Stimulated activated CD8-positive, alpha-beta memory T cell treated with anti-CD3 and anti-CD28 coated beads, Interleukin-4, amount 100 ng/mL, for 24 hours (primary cell): ENCODE measurements at regions not wholly inside any gene's neighbourhood (a gene's known extent, or its start where the extent isn't known, plus 50 kb on each side); places are given as distances from the start of the nearest gene placed in this dataset.

Experiments used
- DNase-seq: peaks from one replicate; pipeline ENCODE4 v3.0.0-alpha.2; 2020; ENCODE audit warnings: low read depth

DNA sequence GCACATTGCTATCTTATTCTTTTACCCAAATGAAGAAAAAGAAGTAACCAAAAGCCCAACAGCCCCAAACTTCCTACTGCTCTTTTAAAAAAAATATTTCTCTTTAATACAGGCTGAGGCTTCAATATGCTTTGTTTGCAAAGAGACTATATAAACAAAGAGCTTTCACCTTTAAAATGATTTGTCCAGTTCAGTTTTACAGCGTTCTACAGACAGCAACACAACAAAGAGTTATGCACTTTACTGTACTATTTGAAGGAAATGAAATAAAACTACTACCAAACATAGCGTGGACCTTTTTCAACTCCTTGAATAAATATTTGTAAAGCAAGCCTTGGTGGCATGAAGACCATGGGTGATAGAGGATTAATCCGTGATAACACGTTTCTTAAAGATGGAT is 151.2 kb downstream of the FGF9 start:
- no peak for DNase-seq

DNA sequence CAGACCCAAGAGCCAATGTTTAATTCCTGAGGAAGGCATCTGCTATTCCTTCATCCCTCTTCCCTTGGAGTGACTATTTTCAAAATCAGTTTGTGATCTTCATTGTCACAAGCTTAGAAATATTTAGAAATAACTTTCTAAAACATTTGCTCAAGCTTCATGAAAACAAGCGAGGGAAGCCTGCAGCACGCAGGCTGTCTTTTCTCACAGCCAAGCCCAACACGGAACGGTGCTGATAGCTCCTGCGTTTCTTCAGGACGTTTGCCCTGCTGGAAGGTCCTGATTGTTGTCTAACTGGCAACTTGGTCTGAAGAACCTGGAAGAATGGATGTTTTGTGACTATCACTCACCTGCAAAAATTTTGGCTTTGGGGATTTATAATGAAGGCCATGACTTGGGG is 152.5 kb downstream of the FGF9 start:
- DNase-seq: no peak

DNA sequence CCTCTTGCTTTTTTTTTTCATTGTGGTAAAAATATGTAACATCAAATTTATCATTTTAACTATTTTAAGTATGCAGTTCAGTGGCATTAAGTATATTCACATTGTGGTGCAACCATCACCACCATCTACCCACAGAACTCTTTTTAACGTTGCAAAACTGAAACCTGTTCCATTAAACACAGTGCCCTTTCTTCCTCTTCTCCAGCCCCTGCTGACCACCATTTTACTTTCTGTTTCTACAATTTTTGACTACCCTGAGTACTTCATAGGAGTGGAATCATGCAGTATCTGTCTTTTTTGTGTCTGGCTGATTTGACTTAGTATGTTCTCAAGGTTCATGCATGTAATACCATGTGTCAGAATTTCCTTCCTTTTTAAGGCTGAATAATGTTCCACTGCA is 153.1 kb downstream of the FGF9 start:
- no peak for DNase-seq

DNA sequence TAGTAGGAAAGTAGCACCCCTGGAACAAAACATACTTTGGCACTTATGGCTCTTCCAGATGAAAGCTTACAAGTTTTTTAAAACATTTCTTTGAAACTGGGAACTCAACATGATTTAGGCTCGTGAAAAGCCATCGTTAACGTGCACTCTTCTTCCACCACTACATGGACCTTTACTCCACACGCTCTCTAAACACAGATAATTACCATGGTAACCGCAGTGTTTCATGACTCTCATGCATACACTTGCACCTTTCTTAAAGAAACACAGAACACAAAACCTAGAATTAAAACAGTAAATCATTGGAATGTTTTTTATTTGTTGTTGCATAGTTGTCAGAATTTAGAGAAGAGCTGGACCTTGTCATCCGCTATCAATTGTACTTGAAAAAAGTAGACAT is 154.3 kb downstream of the FGF9 start:
- no peak for DNase-seq

DNA sequence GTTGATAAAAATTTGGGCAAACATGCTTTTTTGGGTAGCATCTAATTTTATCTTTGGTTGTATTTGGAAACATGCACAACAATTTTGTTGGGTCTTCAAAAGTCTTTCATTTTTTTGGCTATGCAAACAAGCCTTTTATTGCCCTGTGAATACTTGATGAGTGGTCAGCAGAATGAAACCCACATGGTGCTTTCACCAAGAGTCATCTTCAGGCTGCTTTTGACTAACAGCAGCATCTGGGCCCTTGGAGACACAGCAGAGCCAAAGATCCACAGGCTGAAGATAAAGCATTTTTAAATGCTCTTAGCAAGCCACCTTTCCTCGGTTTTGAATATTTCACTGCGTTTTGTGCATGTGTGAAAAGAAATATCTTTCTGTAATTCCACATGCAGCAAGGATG is 154.9 kb downstream of the FGF9 start:
- no peak for DNase-seq

DNA sequence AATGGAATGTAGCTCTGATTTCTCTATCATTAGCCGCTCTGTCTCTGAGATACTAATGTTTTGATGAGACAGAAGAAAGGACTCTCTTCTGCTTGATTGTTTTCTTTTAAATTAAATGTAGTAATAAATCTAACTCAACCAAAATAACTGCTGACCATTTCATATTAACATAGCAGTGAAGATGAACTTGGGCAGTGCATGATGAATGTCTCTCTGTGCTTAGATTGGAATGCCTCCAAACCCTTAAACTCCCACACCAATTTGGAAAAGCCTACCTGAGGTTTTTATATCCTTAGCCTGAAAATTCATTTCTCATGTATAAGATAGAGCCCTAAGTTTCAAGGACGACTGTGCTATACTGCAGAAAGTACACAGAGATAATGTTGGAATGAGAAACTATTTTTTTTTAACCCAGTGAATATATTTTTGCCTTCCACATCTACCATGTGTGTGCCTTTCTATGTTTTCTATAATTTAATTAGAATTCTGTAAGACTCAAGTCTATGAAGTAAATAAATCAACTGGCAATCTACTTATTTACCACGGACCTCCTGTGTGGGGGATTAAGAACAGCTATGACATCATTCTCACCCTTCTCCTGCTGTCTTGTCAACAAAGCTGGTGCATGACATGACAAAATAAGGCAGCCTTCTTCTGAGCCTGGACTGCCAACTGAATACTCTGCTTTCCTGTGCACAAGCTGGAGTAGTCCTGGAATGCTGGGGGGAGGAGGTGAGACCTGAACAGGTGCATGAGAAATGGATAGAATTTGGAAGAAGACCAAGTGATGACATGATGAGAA is 155.5 kb downstream of the FGF9 start:
- no peak for DNase-seq

DNA sequence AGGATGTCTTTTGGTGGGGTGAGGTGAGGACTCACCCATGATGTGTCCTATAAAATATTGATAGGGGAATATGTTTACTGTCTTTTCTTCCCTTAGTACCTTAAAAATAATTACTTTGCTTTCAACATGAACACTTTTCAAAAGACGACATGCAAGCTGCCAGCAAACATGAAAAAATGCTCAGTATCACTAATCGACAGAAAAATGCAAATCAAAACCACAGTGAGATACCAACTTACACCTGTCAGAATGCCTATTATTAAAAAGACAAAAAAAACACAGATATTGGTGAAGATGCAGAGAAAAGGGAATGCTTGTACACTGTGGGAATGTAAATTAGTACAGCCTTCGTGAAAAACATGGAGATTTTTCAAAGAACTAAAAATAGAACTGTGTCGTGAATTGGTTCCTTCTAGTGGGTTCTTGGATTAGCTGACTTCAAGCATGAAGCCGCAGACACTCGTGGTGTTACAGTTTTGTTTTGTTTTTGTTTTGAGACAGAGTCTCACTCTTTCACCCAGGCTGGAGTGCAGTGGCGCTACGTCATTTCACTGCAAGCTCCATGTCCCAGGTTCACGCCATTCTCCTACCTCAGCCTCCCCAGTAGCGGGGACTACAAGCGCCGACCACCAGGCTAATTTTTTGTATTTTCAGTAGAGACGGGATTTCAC is 160.9 kb downstream of the FGF9 start:
- DNase-seq: no peak

DNA sequence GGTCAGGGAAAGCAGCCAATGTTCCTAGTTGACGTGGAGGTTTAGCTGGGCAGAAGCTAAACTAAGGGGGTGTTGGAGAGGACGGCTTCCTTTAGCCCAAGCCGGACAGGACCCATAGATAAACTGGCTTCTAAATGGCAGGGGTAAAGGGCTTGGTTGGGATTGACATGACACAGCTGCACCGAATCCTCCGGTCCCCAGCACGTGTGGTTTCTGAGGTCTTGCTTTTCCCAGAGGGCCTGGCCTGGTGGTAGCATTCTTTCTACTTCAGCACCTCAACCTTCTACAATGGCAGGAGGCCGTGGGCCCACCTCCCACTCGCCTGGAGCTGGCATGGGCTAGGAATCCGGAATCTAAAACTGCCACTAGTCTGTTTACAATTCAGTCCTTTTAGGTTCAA is 163.0 kb downstream of the FGF9 start:
- no peak for DNase-seq

DNA sequence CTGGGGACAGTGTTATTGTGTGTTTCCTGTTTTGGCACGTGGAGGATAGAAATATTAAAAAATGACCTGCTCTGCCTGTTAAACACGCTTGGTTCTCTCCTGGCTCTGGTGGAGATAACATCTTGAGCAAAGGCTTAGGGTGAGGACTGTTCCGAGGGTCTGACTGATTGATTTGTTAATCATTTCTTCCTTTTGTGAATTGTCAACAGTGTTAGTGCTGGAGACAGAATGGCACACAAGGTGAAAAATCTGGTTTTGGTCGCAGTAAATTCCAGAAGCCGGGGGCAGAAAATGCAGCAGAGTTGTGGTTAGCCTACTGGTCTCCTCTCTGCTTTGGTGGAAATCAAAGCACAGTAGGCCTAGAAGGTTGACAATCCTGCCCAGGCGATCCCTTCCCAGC is 163.6 kb downstream of the FGF9 start:
- DNase-seq: no peak

DNA sequence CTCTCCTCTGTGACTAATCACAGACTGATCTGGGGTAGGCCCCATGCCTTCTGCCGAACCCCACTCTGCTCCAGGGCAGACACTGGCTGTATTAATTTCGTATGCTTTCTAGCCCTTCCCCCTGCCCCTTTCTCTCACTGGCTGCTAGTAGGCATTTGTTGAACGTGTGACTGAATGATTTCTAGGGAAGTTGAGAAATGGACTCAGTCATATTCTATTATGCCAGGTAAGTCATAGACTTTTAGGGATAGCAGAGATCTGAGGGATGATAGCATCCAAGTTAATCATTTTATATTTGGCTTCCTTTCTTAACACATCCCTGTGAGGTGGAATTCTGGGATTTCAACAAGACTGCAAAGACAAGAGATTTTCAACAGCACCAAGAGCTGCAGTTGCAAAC is 166.4 kb downstream of the FGF9 start:
- no peak for DNase-seq

DNA sequence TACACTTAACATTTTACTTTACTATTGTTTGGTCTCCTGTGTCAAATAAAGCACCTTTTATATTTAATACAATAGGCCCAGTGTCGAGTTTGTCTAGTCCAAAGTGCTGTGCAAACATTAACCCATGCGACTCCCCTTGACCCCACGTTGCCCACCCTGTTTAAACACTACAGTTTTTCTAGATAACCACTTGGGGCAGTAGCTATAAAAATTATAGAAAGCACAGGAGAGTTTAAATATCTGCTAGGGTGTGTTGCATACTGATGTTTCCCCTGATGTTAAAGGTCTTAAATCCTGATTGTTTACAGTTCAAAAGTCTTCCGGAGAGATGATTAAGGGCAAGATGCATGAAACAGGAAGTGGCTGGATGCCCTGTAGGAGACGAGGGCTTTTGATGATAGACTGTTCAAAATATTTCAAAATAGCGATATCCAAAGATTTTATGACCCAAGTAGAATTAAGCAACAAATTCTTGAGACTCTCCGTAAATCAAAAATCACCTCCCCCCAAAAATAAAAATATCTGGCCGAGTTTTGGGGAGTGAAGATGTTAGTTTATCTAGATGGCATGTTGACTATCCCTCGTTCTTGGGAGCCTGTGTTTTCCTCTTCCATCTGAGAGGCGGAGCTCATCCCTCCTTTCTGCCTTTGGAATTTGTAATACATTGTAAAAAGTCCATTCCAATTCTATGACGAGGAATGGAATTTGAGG is 167.1 kb downstream of the FGF9 start:
- DNase-seq: no peak

DNA sequence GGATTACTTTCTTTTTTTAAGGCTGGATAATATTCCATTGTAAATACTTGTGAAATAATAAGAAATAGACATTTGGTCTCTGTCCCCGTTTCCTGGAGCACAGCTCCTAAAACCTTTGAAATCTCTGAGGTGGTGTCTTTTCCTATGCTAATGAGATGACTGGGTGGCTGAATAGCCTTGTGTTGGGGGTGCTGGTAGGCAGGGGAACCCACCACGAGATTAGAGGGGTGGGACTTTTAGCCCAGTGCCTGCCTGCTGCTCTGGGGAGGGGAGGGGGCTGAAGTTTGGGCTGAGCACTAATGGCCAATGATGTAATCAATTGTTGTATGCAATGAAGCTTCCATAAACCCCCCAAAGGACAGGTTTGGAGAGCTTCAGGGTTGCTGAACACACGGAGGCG is 175.7 kb downstream of the FGF9 start:
- no peak for DNase-seq

DNA sequence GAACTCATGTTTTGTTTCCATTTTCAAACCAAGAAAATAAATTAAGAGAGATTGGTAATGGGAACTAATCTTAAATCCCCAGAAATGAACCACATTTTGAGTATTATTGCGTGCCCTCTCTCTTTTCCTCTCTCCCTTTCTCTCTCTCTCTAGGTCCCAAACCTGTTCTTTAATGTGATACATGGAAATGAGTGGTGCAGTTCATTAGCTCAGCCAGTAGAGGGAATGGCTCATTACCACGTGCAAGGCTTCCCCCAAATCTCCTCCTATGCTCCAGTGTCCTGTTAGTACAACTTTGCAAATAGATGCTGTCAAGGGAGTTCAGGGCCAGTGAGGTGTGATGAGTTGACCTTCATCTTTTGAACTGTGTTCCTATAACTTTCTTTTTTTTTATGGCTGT is 178.4 kb downstream of the FGF9 start:
- DNase-seq: no peak

DNA sequence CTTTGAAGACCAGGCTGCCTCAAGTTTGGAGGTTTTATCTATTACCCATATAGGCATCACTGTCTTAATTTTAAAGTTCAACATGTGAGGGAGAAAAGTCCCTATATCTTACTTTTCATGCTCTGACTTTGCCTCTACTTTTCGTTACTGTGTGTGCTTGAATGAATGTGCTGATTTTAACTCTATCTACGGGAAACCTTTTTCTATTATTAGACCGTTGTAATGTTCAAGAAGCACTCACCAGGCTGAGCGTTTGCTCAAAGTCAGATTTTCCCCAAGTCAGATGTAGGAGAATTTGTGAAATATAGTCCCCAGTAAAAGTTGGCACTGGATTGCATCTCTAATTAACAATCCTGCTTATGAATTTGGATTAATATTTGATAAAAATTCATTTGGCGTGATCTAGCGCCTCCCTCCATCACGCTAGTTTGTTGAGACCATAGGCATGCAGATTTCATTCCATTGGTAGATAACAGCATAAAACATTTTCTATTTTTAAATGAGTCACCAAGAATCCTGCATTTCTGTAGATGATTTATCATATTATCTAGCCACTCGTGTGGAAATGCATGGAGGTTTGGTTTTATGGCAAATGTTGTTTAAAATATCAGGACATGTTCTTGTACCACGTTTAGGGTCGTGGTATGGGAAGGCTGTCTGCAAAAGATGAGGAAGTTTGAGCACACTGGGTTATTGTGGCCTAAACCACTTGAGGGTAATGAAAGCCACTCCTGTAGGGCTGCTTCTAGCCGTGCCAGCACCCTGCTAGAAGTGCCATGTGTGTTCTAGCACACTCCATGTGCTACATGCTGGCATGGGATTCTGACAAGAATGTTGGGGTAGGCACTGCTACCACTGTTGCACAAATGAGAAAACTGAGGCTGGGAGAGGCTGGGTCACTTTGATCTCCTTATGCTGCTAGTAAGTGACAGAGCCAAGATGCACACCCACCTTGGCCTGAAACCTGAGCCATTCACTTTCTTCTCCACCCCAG is 179.4 kb downstream of the FGF9 start:
- DNase-seq: no peak

DNA sequence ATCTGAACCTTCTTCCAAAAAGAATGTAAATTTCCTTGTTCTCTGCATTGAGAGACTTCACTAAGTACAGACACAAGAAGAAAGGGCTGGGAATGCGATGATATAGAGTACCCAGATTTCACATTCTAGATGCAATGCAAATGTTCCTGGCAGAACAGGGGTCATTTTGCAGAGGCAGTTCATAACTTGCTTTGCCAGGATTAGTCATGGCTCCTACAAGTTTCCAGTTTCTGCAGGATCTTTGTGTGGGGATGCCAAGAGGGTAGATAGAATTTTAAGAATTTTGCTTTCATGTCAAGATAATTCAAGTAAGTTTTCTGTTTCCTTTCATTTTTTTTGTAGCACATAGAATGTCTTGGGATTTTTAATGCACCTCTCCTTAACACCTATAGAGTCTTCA is 181.2 kb downstream of the FGF9 start:
- DNase-seq: no peak

DNA sequence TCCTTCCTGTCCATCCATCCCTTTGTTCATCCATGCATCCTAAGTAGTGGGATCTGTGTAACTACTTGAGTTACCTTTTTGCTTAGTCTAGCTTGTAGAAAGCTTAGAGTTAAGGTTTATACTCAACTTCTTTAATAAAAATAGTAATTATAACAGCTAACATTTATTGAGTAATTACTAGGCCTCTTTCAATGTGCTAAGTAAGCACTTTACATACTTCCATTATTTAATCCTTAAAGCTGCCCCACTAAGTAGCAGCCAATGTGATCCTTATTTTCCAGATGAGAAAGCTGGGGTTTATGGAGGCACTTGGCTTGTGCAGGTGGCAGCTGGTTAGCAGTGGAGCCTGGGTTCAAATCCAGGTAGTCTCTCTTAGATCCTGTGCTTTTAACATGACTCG is 182.9 kb downstream of the FGF9 start:
- no peak for DNase-seq

DNA sequence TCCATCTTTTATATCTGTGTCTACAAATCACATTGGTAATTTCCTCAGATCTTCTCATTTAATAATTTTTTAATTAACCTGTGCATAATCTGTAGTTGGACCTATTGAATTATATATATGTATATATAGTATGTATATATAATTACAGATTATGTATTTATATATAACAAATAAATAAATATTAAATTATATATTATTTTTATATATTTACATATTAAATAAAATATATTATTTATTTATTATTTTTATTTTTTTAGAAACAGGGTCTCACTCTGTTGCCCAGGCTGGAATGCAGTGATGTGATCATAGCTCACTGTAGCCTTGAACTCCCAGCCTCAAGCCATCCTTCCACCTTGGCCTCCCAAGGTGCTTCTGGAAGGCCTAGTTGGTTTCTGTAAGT is 197.9 kb downstream of the FGF9 start:
- no peak for DNase-seq

DNA sequence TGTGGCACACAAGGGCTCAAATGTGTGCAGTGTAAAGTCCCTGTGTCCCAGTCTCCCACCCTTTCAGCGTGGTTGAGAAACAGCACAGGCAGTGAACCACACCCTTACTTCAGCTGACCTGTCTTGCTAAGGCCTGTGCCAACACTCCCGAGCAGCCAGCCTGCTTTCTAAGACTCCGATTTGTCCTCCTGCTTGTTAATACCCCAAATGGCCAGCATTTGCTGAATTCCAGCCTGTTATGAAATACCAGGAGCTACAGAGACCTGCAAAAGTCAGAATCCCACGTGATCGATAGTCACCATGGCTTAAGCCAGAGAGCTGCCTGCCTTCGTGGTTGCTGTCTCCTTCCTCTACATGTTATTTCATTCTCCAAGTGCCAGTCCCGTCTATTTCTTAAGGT is 200.5 kb downstream of the FGF9 start:
- no peak for DNase-seq

DNA sequence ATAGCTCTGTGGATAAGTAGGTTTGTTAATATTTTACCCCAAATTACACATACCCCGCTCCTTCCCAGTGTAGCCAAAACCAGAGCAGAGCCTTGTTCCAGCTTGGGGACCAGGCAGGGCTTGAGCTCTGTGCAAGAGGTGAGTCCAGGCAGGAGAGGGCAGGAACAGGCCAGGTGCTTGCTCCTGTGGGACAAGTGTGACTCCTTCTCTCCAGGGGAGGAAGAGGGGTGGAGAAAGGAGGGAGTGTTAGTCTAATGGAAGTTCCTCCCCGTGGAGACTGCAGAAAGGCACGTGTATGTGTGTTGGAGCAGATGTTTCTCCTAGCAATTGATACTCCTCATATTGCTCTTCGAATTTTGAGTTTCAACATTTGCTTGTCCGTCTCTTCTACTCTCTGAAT is 201.0 kb downstream of the FGF9 start:
- no peak for DNase-seq

DNA sequence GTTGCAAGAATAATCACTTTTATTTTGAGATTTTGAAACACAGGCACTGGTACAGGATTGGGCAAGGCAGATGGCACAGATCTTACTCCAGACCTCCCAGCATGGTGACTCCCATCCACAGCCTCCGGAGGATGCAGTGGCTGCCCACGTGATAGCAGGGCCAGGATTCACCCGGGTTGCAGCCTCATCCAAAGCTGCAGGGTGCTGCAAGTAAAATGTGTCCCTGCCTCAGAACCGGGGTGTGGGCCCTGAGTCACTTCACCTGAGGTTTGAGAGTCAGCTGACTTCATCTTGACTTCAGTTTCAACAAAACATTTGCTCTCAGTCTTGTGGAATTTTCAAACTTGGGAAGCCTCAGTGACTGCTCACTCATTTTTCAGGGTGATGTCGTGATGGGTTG is 201.9 kb downstream of the FGF9 start:
- no peak for DNase-seq

DNA sequence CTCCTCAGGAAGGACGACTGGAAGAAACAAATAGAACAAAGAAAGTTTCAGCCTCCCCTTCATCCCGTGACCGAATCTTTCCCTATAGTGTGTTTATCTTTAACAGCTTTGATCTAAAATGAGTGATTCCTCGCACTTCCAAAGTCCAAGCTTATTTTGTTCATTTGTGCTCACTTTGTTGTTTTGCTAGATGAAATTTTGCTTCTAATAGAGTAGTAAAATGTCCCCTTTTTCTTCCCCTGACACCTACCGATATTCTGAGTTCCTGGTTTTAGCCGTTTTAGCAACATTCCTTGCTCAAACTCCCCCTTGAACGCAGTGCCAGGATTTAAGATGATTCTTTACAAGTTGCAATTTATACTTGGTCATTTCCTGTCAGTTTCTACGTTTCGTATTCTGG is 204.2 kb downstream of the FGF9 start:
- DNase-seq: no peak

DNA sequence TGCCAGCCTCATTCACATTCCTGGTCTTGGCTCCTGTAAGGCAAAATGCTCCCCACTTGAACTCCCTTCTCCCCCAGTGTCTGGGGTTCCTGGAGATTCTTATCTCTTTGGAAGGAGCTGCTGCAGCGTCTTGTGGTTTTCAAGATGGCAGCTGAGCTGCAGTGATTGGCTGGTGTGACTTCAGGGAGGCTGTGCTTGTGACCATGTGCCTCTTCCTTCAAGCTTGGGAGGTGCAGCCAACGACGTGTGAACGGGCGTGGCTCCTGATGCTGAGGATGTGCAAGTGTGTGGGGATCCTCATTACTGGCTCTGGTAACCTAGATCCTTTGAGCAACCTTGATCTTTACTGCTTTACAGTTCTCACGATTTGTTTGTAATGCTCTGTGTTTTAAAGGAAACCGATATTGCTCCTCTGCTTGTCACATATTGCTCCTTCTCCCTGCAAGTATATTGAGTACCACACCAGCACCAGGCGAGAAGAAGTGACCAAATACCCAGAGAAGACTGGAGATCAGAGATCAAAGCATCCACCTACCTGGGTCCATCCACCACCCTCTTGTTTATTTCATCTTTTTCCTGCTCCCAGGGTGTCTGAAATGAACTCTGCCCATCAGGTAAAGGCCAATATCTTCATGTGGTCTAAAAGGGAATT is 208.5 kb downstream of the FGF9 start:
- DNase-seq: no peak
